ENCODE measurements at regions not wholly inside any gene's neighbourhood (a gene's known extent, or its start where the extent isn't known, plus 50 kb on each side); places are given as distances from the start of the nearest gene placed in this dataset.
"Not testable (repeated sequence)": the region's sequence is repeated elsewhere in the genome, so short reads cannot be mapped to it uniquely, and the experiment has no call there.

DNA sequence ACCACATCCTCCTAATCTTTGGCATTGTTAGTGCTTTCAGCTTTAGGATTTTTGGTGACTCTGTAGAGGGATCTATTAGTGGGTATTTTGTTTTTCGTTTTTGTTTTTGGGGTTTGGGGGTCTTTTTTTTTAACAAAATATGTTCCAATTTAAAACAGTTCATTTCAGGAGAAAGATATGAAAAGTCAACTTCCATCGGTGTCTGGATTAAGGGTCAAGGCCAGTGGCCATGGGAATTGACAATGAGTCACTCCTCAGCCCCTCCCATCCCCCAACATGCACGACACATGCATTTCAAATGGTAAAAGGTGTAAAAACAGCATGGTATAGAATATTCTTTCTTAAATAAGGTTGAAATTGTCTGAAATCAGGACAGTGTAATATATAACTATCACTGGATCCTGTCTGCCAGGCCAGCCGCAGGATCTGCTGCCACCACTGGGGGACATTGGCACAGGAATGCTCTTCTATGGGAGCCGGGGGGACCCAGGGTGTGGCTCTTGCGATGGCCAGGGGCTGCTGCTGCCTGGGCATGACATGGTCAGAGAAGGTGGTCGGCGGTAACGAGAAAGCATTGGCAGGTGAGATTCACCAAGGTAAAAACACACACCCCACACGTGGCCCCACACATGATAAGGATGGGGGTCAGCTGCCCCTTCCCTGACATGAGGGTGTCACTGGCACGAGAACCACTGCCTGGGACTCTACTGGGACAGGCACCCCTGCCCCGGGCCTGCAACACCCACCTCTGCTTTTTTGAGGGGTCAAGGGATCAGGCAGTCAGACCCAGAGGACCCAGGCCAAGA is 126.2 kb upstream of the KCTD7 start:
- Histone ChIP-seq H3K36me3 (ENCODE audit: control insufficient read depth, insufficient read depth, low read length) (no peaks in the 10 kb centered on the region), H3K9me3 (ENCODE audit: control insufficient read depth, low read length) (no peaks in the 10 kb centered on the region), H3K4me3 (ENCODE audit: insufficient read depth, low read depth, low read length) (no peak overlapping the region), H3K27ac (ENCODE audit: insufficient read depth, low read depth, low read length, poor library complexity, severe bottlenecking) (no peak overlapping the region), H3K4me1 (ENCODE audit: control insufficient read depth, insufficient read depth, low read length) (no peaks in the 10 kb centered on the region), H3K27me3 (ENCODE audit: control insufficient read depth, insufficient read depth, low read length, poor library complexity, severe bottlenecking) (no peaks in the 10 kb centered on the region)
- WGBS, 2 experiments, result 88 to 89% methylated on average over 11 to 12 of the region's 12 CpGs

DNA sequence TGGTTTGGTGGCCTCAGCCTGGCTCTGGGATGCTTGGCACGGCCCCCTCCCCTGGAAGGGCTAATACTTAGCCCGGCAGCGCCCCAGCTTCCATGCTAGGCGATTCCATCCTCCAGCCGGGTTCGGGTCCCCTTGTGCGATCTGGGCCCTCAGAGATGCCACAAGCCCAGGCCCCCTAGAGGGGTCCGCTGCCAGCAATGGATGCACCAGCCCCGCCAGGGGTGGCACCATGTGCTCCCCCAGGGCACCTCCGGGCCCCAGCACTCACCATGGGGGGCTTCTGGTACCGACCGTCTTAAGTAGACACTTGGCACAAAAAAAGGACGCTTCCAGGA is 125.7 kb upstream of the KCTD7 start:
- no peak overlapping the region for H3K4me3 ChIP-seq (ENCODE audit: insufficient read depth, low read depth, low read length)
- no peaks in the 10 kb centered on the region for H3K27me3 ChIP-seq (ENCODE audit: control insufficient read depth, insufficient read depth, low read length, poor library complexity, severe bottlenecking)
- H3K4me1 ChIP-seq (ENCODE audit: control insufficient read depth, insufficient read depth, low read length), result no peaks in the 10 kb centered on the region
- H3K27ac ChIP-seq (ENCODE audit: insufficient read depth, low read depth, low read length, poor library complexity, severe bottlenecking), result no peak overlapping the region
- H3K36me3 ChIP-seq (ENCODE audit: control insufficient read depth, insufficient read depth, low read length), result no peaks in the 10 kb centered on the region
- WGBS, 2 experiments, result 89% methylated on average over 13 of the region's 13 CpGs
- H3K9me3 ChIP-seq (ENCODE audit: control insufficient read depth, low read length), result no peaks in the 10 kb centered on the region

DNA sequence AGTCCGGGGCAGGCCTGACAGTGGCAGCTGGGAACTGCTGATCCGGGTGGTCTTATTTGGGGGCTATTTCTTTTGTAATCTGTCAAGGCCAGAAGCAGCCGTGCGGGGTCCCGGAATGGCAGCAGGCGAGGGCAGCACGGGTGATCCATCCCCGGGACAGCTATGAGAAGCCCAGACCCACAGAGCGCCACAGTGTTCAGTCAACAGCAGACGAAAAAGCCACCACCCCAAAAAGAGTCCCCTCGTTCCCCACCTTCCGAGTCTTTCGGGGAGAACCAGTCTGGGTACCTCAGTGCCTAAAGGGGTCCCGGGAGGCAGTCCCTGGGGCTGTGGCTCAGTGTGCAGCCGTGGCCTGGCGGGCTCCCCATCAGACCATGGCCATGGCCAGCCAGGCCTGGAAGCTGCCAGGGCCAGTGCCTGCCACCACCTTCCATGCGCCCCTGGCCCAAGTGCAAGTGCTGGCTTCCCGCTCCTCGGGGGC is 125.1 kb upstream of the KCTD7 start:
- no peaks in the 10 kb centered on the region for H3K4me1 ChIP-seq (ENCODE audit: control insufficient read depth, insufficient read depth, low read length)
- no peak overlapping the region for H3K27ac ChIP-seq (ENCODE audit: insufficient read depth, low read depth, low read length, poor library complexity, severe bottlenecking)
- no peaks in the 10 kb centered on the region for H3K27me3 ChIP-seq (ENCODE audit: control insufficient read depth, insufficient read depth, low read length, poor library complexity, severe bottlenecking)
- WGBS, 2 experiments, result 89 to 92% methylated on average over 19 of the region's 19 CpGs
- no peaks in the 10 kb centered on the region for H3K36me3 ChIP-seq (ENCODE audit: control insufficient read depth, insufficient read depth, low read length)
- no peak overlapping the region for H3K4me3 ChIP-seq (ENCODE audit: insufficient read depth, low read depth, low read length)
- H3K9me3 ChIP-seq (ENCODE audit: control insufficient read depth, low read length), result no peaks in the 10 kb centered on the region

DNA sequence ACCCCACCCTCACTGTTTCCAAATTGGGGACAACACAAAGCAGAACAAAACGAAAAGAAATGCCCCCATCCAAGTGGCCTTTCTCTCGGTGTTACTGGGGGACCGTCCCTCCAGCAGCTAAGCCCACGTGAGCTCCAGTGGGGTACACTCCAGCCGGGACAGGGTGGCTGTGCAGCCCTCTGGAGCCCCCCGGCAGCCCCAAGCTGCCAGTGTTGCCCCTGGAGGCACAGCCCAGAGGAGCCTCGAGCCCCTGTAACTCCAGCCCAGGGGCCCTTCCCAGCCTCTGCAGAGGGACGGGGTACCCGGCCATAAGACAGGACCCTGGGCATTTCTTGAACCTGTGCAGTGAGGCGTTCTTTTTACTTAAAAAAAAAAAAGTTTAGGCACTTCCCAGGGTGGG is 124.5 kb upstream of the KCTD7 start:
- Histone ChIP-seq H3K4me1 (ENCODE audit: control insufficient read depth, insufficient read depth, low read length) (no peaks in the 10 kb centered on the region), H3K27ac (ENCODE audit: insufficient read depth, low read depth, low read length, poor library complexity, severe bottlenecking) (no peak overlapping the region), H3K9me3 (ENCODE audit: control insufficient read depth, low read length) (no peaks in the 10 kb centered on the region), H3K36me3 (ENCODE audit: control insufficient read depth, insufficient read depth, low read length) (no peaks in the 10 kb centered on the region), H3K27me3 (ENCODE audit: control insufficient read depth, insufficient read depth, low read length, poor library complexity, severe bottlenecking) (no peaks in the 10 kb centered on the region), H3K4me3 (ENCODE audit: insufficient read depth, low read depth, low read length) (no peak overlapping the region)
- 90% methylated on average over 10 of the region's 10 CpGs for WGBS, 2 experiments

DNA sequence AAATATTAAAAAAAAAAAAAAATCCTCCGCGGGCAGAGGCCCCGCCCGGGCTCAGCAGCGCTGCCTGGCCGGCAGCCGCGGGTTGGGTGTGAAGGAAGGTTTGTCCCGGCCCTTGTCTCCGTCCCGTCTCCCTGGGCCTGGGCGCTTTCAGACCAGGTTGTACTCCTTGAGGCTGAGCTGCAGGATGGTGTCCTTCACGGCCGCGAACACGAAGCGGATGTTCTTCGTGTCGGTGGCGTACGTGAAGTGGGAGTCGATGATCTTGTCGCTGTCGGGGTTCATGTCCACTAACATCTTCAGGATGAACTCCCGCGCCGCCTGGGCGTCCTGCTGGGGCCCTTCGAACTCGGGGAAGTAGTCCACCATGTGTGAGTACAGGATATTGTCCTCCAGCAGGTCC is 123.7 kb upstream of the KCTD7 start:
- Histone ChIP-seq H3K4me3 (ENCODE audit: insufficient read depth, low read depth, low read length) (no peak overlapping the region), H3K27me3 (ENCODE audit: control insufficient read depth, insufficient read depth, low read length, poor library complexity, severe bottlenecking) (no peaks in the 10 kb centered on the region), H3K27ac (ENCODE audit: insufficient read depth, low read depth, low read length, poor library complexity, severe bottlenecking) (no peak overlapping the region), H3K4me1 (ENCODE audit: control insufficient read depth, insufficient read depth, low read length) (no peaks in the 10 kb centered on the region), H3K36me3 (ENCODE audit: control insufficient read depth, insufficient read depth, low read length) (no peaks in the 10 kb centered on the region), H3K9me3 (ENCODE audit: control insufficient read depth, low read length) (no peaks in the 10 kb centered on the region)
- WGBS, 2 experiments, result 95% methylated on average over 30 of the region's 30 CpGs

DNA sequence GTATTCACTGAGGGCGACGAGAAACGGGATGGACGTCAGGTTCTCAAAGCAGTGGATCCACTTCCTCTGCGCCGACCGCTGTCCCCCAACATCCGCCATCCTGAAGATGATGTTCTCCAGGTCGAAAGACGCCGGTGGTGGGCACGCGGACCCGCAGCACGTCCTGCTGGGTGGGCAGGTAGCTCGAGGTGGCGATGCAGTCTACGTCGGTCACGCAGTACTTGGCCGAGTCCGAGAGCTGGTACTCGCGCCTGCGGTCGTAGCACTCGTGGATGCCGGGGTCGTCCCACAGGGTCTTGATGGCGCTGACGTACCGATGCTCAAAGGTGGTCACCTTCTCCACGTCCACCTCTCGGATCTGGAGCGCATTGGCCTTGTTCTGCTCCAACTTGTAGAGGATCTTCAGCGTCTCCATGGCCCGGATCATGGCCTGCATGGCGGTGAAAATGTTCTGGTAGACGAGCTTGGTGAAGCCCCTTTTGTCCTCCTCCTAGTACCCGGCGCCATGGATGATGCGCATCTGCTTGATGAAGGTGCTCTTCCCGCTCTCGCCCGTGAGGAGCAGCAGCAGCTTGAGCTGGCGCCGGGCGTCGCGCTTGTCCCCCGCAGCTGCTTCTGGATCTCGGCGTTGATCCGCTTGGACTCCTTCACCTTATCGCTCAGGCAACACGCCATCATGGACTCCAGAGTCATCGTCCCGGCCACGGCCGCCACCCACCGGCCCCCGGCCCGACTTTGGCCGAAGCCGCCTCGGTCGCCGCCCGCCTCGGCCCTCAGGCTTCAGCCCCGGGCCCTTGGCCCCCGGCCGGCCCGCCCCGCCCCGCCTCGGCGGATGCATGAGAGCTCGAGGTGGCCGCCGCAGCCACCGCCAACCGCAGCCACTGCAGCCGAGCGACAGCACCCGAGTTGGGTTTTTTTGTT is 122.9 kb upstream of the KCTD7 start:
- H3K4me1 ChIP-seq (ENCODE audit: control insufficient read depth, insufficient read depth, low read length), result no peaks in the 10 kb centered on the region
- WGBS, 2 experiments, result 95% methylated on average over 86 of the region's 86 CpGs
- no peaks in the 10 kb centered on the region for H3K36me3 ChIP-seq (ENCODE audit: control insufficient read depth, insufficient read depth, low read length)
- no peak overlapping the region for H3K27ac ChIP-seq (ENCODE audit: insufficient read depth, low read depth, low read length, poor library complexity, severe bottlenecking)
- H3K4me3 ChIP-seq (ENCODE audit: insufficient read depth, low read depth, low read length), result no peak overlapping the region
- H3K27me3 ChIP-seq (ENCODE audit: control insufficient read depth, insufficient read depth, low read length, poor library complexity, severe bottlenecking), result no peaks in the 10 kb centered on the region
- no peaks in the 10 kb centered on the region for H3K9me3 ChIP-seq (ENCODE audit: control insufficient read depth, low read length)

DNA sequence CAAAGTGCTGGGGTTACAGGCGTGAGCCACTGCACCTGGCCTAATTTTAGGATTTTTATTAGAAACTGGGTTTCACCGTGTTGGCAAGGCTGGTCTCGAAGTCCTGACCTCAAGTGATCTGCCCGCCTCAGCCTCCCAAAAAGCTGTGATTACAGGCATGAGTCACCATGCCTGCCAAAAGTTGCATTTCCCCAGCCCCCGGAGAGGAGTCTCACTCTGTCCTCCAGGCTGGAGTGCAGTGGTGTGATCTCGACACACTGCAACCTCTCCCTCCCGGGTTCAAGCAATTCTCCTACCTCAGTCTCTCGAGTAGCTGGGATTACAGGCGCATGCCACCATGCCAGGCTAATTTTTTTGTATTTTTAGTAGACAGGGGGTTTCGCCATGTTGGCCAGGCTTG is 122.0 kb upstream of the KCTD7 start:
- H3K4me3 ChIP-seq (ENCODE audit: insufficient read depth, low read depth, low read length); H3K27me3 ChIP-seq (ENCODE audit: control insufficient read depth, insufficient read depth, low read length, poor library complexity, severe bottlenecking); H3K9me3 ChIP-seq (ENCODE audit: control insufficient read depth, low read length); H3K36me3 ChIP-seq (ENCODE audit: control insufficient read depth, insufficient read depth, low read length); H3K4me1 ChIP-seq (ENCODE audit: control insufficient read depth, insufficient read depth, low read length); H3K27ac ChIP-seq (ENCODE audit: insufficient read depth, low read depth, low read length, poor library complexity, severe bottlenecking): not testable (repeated sequence)
- WGBS, 2 experiments, result 86 to 91% methylated on average over 10 of the region's 10 CpGs

DNA sequence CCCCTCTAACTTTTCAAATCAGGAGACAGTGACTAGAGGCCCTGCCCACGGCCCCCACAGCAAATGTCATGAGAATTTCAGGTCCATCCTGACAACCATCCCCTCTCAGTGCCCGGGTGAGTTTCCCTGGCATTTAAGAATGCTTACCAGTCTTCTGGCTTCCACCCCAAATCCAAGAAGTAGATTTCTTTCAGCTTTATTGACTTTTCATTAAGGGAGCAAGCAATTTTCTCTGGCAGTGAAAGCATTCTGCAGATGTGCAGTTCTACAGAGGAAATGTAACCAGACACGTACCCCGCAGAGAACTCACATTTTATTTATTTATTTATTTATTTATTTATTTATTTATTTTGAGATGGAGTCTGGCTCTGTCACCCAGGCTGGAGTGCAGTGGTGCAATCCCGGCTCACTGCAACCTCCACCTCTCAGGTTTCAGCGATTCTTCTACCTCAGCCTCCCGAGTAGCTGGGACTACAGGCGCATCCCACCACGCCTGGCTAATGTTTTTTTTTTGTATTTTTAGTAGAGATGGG is 120.9 kb upstream of the KCTD7 start:
- 90 to 91% methylated on average over 7 to 8 of the region's 9 CpGs for WGBS, 2 experiments

DNA sequence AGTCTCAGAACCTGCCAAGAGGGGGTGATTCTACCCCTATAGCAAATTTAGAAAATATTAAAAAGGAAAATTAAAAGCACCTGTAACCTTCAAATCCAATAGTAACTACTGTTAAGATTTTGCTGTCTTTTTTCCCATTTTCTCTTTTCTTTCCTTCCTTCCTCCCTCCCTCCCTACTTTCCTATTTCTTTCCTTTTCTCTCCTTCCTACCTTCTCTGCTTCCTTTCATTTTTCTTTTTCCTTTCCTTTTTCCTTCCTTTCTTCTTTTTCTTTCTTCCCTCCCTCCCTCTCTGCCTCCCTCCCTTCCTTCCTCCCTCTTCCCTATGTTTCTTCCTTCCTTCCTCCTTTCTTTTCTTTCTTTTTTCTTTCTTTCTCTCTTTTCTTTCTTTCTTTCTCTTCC is 120.2 kb upstream of the KCTD7 start:
- H3K27ac ChIP-seq (ENCODE audit: insufficient read depth, low read depth, low read length, poor library complexity, severe bottlenecking), result no peak overlapping the region

More for the DNA sequence above, 120.9 kb upstream of the KCTD7 start:
- H3K4me1 ChIP-seq (ENCODE audit: control insufficient read depth, insufficient read depth, low read length), result no peaks in the 10 kb centered on the region
- no peaks in the 10 kb centered on the region for H3K9me3 ChIP-seq (ENCODE audit: control insufficient read depth, low read length)
- no peaks in the 10 kb centered on the region for H3K27me3 ChIP-seq (ENCODE audit: control insufficient read depth, insufficient read depth, low read length, poor library complexity, severe bottlenecking)
- no peak overlapping the region for H3K4me3 ChIP-seq (ENCODE audit: insufficient read depth, low read depth, low read length)
- no peak overlapping the region for H3K27ac ChIP-seq (ENCODE audit: insufficient read depth, low read depth, low read length, poor library complexity, severe bottlenecking)
- no peaks in the 10 kb centered on the region for H3K36me3 ChIP-seq (ENCODE audit: control insufficient read depth, insufficient read depth, low read length)

DNA sequence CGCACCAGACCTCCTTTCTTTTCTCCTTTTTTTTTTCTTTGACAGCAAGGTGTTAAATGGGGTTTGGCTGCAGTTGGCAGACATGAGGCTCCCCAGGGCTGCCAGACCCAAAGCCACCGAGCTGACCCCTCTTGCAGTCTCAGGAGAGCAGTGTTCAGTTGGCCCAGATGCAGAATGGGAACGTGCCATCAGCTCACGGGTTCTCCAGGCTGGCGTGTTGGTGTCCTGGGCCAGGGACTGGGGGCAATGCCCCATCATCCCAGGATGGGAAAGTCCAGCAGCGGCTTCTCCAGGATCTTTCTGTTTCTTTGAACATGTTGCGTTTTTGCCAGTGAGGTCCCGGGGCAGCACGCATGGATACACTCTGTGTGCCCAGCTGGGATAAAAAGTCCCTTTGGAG is 114.6 kb upstream of the KCTD7 start:
- Histone ChIP-seq H3K4me3 (ENCODE audit: insufficient read depth, low read depth, low read length) (no peak overlapping the region), H3K4me1 (ENCODE audit: control insufficient read depth, insufficient read depth, low read length) (no peaks in the 10 kb centered on the region), H3K36me3 (ENCODE audit: control insufficient read depth, insufficient read depth, low read length) (no peaks in the 10 kb centered on the region), H3K27ac (ENCODE audit: insufficient read depth, low read depth, low read length, poor library complexity, severe bottlenecking) (no peak overlapping the region), H3K9me3 (ENCODE audit: control insufficient read depth, low read length) (no peaks in the 10 kb centered on the region), H3K27me3 (ENCODE audit: control insufficient read depth, insufficient read depth, low read length, poor library complexity, severe bottlenecking) (no peaks in the 10 kb centered on the region)
- 91 to 92% methylated on average over 9 of the region's 9 CpGs for WGBS, 2 experiments

More for the DNA sequence above, 120.2 kb upstream of the KCTD7 start:
- Histone ChIP-seq H3K36me3 (ENCODE audit: control insufficient read depth, insufficient read depth, low read length) (no peaks in the 10 kb centered on the region), H3K27me3 (ENCODE audit: control insufficient read depth, insufficient read depth, low read length, poor library complexity, severe bottlenecking) (no peaks in the 10 kb centered on the region), H3K4me1 (ENCODE audit: control insufficient read depth, insufficient read depth, low read length) (no peaks in the 10 kb centered on the region), H3K4me3 (ENCODE audit: insufficient read depth, low read depth, low read length) (no peak overlapping the region), H3K9me3 (ENCODE audit: control insufficient read depth, low read length) (no peaks in the 10 kb centered on the region)

Measured in ectodermal cell (in vitro differentiated cells).